GM23248 (cell line): ENCODE measurements at regions not wholly inside any gene's neighbourhood (a gene's known extent, or its start where the extent isn't known, plus 50 kb on each side); places are given as distances from the start of the nearest gene placed in this dataset.

Experiments
- DNase-seq: peaks from one replicate; pipeline ENCODE4 v3.0.0-alpha.2; 2015
- H2AFZ ChIP-seq: fragments of 200-600 bp; sonication (generic); 2 replicates; pipeline ENCODE4 v1.6.1; 2016; ENCODE audit warnings: antibody characterized with exemption
- H3F3A ChIP-seq: fragments of 200-600 bp; sonication (generic); 2 replicates; pipeline ENCODE4 v1.6.1; 2016; ENCODE audit warnings: mild to moderate bottlenecking, antibody characterized with exemption, mixed run types; ENCODE audit not compliant: insufficient read depth
- H3K27ac ChIP-seq: fragments of 200-600 bp; sonication (generic); 2 replicates; pipeline ENCODE4 v1.5.1; 2016; ENCODE audit warnings: mild to moderate bottlenecking
- H3K27me3 ChIP-seq: fragments of 200-600 bp; sonication (generic); replicated peaks from 2 replicates; pipeline ENCODE4 v1.6.1; 2016; ENCODE audit warnings: mild to moderate bottlenecking; ENCODE audit not compliant: insufficient read depth
- H3K36me3 ChIP-seq: fragments of 200-600 bp; sonication (generic); 2 replicates; pipeline ENCODE4 v1.6.1; 2016; ENCODE audit warnings: low read depth, mild to moderate bottlenecking
- H3K4me1 ChIP-seq: fragments of 200-600 bp; sonication (generic); 2 replicates; pipeline ENCODE4 v1.6.1; 2016; ENCODE audit warnings: mild to moderate bottlenecking; ENCODE audit not compliant: insufficient read depth
- H3K4me2 ChIP-seq: fragments of 200-600 bp; sonication (generic); one replicate; pipeline ENCODE4 v1.6.1; 2016; ENCODE audit warnings: mild to moderate bottlenecking; ENCODE audit not compliant: unreplicated experiment
- H3K4me3 ChIP-seq: fragments of 200-600 bp; sonication (generic); 2 replicates; pipeline ENCODE4 v1.5.1; 2016; ENCODE audit warnings: mild to moderate bottlenecking
- H3K79me2 ChIP-seq: fragments of 200-600 bp; sonication (generic); 2 replicates; pipeline ENCODE4 v1.6.1; 2016; ENCODE audit warnings: mild to moderate bottlenecking; ENCODE audit not compliant: insufficient read depth
- H3K9ac ChIP-seq: fragments of 200-600 bp; sonication (generic); 2 replicates; pipeline ENCODE4 v1.6.1; 2016; ENCODE audit warnings: mild to moderate bottlenecking
- H3K9me2 ChIP-seq: fragments of 200-600 bp; sonication (generic); 2 replicates; pipeline ENCODE4 v1.6.1; 2016; ENCODE audit warnings: mixed run types, mild to moderate bottlenecking, moderate library complexity; ENCODE audit not compliant: insufficient read depth
- H3K9me3 ChIP-seq: fragments of 200-600 bp; sonication (generic); one replicate; pipeline ENCODE4 v1.6.1; 2017; ENCODE audit warnings: low read depth
- H4K20me1 ChIP-seq: fragments of 200-600 bp; sonication (generic); 2 replicates; pipeline ENCODE4 v1.6.0; 2016; ENCODE audit not compliant: insufficient read depth
- EZH2 ChIP-seq: fragments of 200-600 bp; sonication (generic); IDR thresholded peaks from 2 replicates; pipeline ENCODE4 v1.6.1; 2018; ENCODE audit warnings: antibody characterized with exemption, mild to moderate bottlenecking; ENCODE audit not compliant: insufficient read depth, poor library complexity, severe bottlenecking
- EZH2phosphoT487 ChIP-seq: fragments of 200-600 bp; sonication (generic); IDR thresholded peaks from 2 replicates; pipeline ENCODE4 v1.6.1; 2018; ENCODE audit warnings: antibody characterized with exemption, moderate library complexity, mild to moderate bottlenecking, low read depth; ENCODE audit not compliant: insufficient read depth
- WGBS, 2 experiments: methylation state at CpG; one replicate each; pipeline ENCODE4 v1.1.6; 2015 to 2017; ENCODE audit warnings: low lambda C conversion rate in 2 of 2, low coverage in 1 of 2; ENCODE audit errors: missing lambda C conversion rate in 2 of 2; 5-methylcytosine and 5-hydroxymethylcytosine counted together
- in situ Hi-C: fragments of 300-500 bp; cut with MboI; formaldehyde crosslinking; loops from 2 replicates; pipeline ENCODE4 v1.15.0; 2020

GRCh38 chr4:62804075-62804474 lies 1603.9 kb downstream of the ADGRL3 start:
- H3K9ac ChIP-seq, result no peak overlapping the region
- no peaks in the 10 kb centered on the region for H3K27me3 ChIP-seq
- TF ChIP-seq EZH2phosphoT487 (no peak), EZH2 (no peak)
- no peak overlapping the region for H3K4me2 ChIP-seq
- H3K9me2 ChIP-seq, result no peaks in the 10 kb centered on the region
- no peaks in the 10 kb centered on the region for H4K20me1 ChIP-seq
- DNase-seq, result no peak
- H3K27ac ChIP-seq, result no peak overlapping the region
- no peaks in the 10 kb centered on the region for H3F3A ChIP-seq
- H2AFZ ChIP-seq, result no peak overlapping the region
- no peaks in the 10 kb centered on the region for H3K36me3 ChIP-seq
- no peaks in the 10 kb centered on the region for H3K79me2 ChIP-seq
- WGBS, 2 experiments, result 3 to 4% methylated on average over 2 of the region's 2 CpGs
- H3K4me1 ChIP-seq, result no peaks in the 10 kb centered on the region
- H3K9me3 ChIP-seq, result no peaks in the 10 kb centered on the region
- no peak overlapping the region for H3K4me3 ChIP-seq
- in situ Hi-C loops, result no loop called here

GRCh38 chr4:62797221-62797620 lies 1597.1 kb downstream of the ADGRL3 start:
- Histone ChIP-seq H3K79me2 (no peaks in the 10 kb centered on the region), H3K9me2 (no peaks in the 10 kb centered on the region), H3F3A (no peaks in the 10 kb centered on the region), H3K27ac (no peak overlapping the region), H2AFZ (no peak overlapping the region), H3K27me3 (no peaks in the 10 kb centered on the region), H4K20me1 (no peaks in the 10 kb centered on the region), H3K9me3 (no peaks in the 10 kb centered on the region), H3K4me2 (no peak overlapping the region), H3K4me3 (no peak overlapping the region), H3K9ac (no peak overlapping the region), H3K36me3 (no peaks in the 10 kb centered on the region), H3K4me1 (no peaks in the 10 kb centered on the region)
- WGBS, 2 experiments, result 0 to 4% methylated on average over 1 of the region's 1 CpG
- TF ChIP-seq EZH2phosphoT487 (no peak), EZH2 (no peak)
- no peak for DNase-seq
- in situ Hi-C loops, result no loop called here

GRCh38 chr4:62791386-62791785 lies 1591.3 kb downstream of the ADGRL3 start:
- 0% methylated on average over 2 of the region's 2 CpGs for WGBS, 2 experiments

GRCh38 chr4:62771983-62772557 lies 1571.9 kb downstream of the ADGRL3 start:
- Histone ChIP-seq H3K4me1 (no peaks in the 10 kb centered on the region), H3K9me3 (no peaks in the 10 kb centered on the region), H3K36me3 (no peaks in the 10 kb centered on the region), H3K4me3 (no peak overlapping the region), H3K27ac (no peak overlapping the region), H2AFZ (no peak overlapping the region), H3F3A (no peaks in the 10 kb centered on the region), H3K9me2 (no peaks in the 10 kb centered on the region), H4K20me1 (no peaks in the 10 kb centered on the region), H3K27me3 (no peaks in the 10 kb centered on the region), H3K4me2 (no peak overlapping the region), H3K79me2 (no peaks in the 10 kb centered on the region), H3K9ac (no peak overlapping the region)
- no peak for DNase-seq
- TF ChIP-seq EZH2, result no peak
- TF ChIP-seq EZH2phosphoT487, result no peak
- WGBS, 2 experiments, result 26 to 32% methylated on average over 9 of the region's 9 CpGs
- in situ Hi-C loops, result no loop called here

More at GRCh38 chr4:62791386-62791785, 1591.3 kb downstream of the ADGRL3 start:
- Histone ChIP-seq H3K4me1 (no peaks in the 10 kb centered on the region), H3K27ac (no peak overlapping the region), H3K36me3 (no peaks in the 10 kb centered on the region), H3F3A (no peaks in the 10 kb centered on the region), H3K79me2 (no peaks in the 10 kb centered on the region), H3K9me2 (no peaks in the 10 kb centered on the region), H3K4me3 (no peak overlapping the region), H3K9me3 (no peaks in the 10 kb centered on the region), H4K20me1 (no peaks in the 10 kb centered on the region), H2AFZ (no peak overlapping the region), H3K9ac (no peak overlapping the region), H3K27me3 (no peaks in the 10 kb centered on the region), H3K4me2 (no peak overlapping the region)
- DNase-seq, result no peak
- TF ChIP-seq EZH2phosphoT487 (no peak), EZH2 (no peak)
- in situ Hi-C loops, result no loop called here

GRCh38 chr4:62740296-62740695 lies 1540.2 kb downstream of the ADGRL3 start:
- Histone ChIP-seq H3K9ac (no peak overlapping the region), H3K9me2 (no peaks in the 10 kb centered on the region), H3K4me1 (no peaks in the 10 kb centered on the region), H2AFZ (no peak overlapping the region), H3F3A (no peaks in the 10 kb centered on the region), H4K20me1 (no peaks in the 10 kb centered on the region), H3K4me2 (no peak overlapping the region), H3K27me3 (no peaks in the 10 kb centered on the region), H3K79me2 (no peaks in the 10 kb centered on the region), H3K4me3 (no peak overlapping the region), H3K36me3 (no peaks in the 10 kb centered on the region), H3K9me3 (peaks cover 2% of the 10 kb centered on the region), H3K27ac (no peak overlapping the region)
- no peak for DNase-seq
- TF ChIP-seq EZH2, result no peak
- no peak for TF ChIP-seq EZH2phosphoT487
- WGBS, 2 experiments, result 39 to 40% methylated on average over 6 of the region's 6 CpGs
- in situ Hi-C loops, result no loop called here
